NCI-H2029 treated with DMSO at 0.1 percent for 48 hours (cell line): ENCODE measurements at regions not wholly inside any gene's neighbourhood (a gene's known extent, or its start where the extent isn't known, plus 50 kb on each side); places are given as distances from the start of the nearest gene placed in this dataset.
A peak's percentile ranks its signal among the peaks of the same experiment; 100 is the strongest.

Experiments
- DNase-seq: peaks from one replicate; lab custom pipeline; 2025; lab: John Stamatoyannopoulos, UW

GRCh38 chr9:80061940-80062339 lies 490.2 kb downstream of the TLE4 start:
- no peak for DNase-seq

- DNase-seq = no peak
These were observed 489.3 kb downstream of the TLE4 start for GRCh38 chr9:80061096-80061495.

- peak; percentile 49 for DNase-seq
These were observed 488.2 kb downstream of the TLE4 start for GRCh38 chr9:80059979-80060378.

- DNase-seq = no peak
These were observed 487.4 kb downstream of the TLE4 start for GRCh38 chr9:80059191-80059590.

- no peak for DNase-seq
These were observed 481.1 kb downstream of the TLE4 start for GRCh38 chr9:80052830-80053229.

GRCh38 chr9:80049096-80049782 lies 477.5 kb downstream of the TLE4 start:
- DNase-seq = no peak

- no peak for DNase-seq
These were observed 474.7 kb downstream of the TLE4 start for GRCh38 chr9:80046481-80046880.

- DNase-seq = no peak
These were observed 470.1 kb downstream of the TLE4 start for GRCh38 chr9:80041821-80042220.

- no peak for DNase-seq
These were observed 468.7 kb downstream of the TLE4 start for GRCh38 chr9:80040457-80040856.

GRCh38 chr9:80030801-80031200 lies 459.0 kb downstream of the TLE4 start:
- no peak for DNase-seq

- DNase-seq = no peak
These were observed 456.7 kb downstream of the TLE4 start for GRCh38 chr9:80028501-80028900.

GRCh38 chr9:80025796-80026520 lies 454.2 kb downstream of the TLE4 start:
- DNase-seq = no peak

- DNase-seq = no peak
These were observed 453.4 kb downstream of the TLE4 start for GRCh38 chr9:80025131-80025530.

GRCh38 chr9:80020530-80020929 lies 448.8 kb downstream of the TLE4 start:
- no peak for DNase-seq

GRCh38 chr9:80020056-80020455 lies 448.3 kb downstream of the TLE4 start:
- DNase-seq = no peak

- no peak for DNase-seq
These were observed 442.1 kb downstream of the TLE4 start for GRCh38 chr9:80013891-80014290.

GRCh38 chr9:80012557-80013330 lies 441.0 kb downstream of the TLE4 start:
- no peak for DNase-seq

- no peak for DNase-seq
These were observed 437.4 kb downstream of the TLE4 start for GRCh38 chr9:80009204-80009603.

GRCh38 chr9:80004714-80005113 lies 432.9 kb downstream of the TLE4 start:
- DNase-seq = peak; percentile 40

- no peak for DNase-seq
These were observed 418.8 kb downstream of the TLE4 start for GRCh38 chr9:79990536-79990935.

- no peak for DNase-seq
These were observed 417.3 kb downstream of the TLE4 start for GRCh38 chr9:79989079-79989478.

GRCh38 chr9:79988126-79988525 lies 416.4 kb downstream of the TLE4 start:
- peak; percentile 27 for DNase-seq

- no peak for DNase-seq
These were observed 414.7 kb downstream of the TLE4 start for GRCh38 chr9:79986437-79986836.
